ENCODE measurements at regions not wholly inside any gene's neighbourhood (a gene's known extent, or its start where the extent isn't known, plus 50 kb on each side); places are given as distances from the start of the nearest gene placed in this dataset.

GRCh38 chr1:234844479-234845031 is 234.6 kb upstream of the IRF2BP2 start:
- CTCF ChIA-PET, result no interaction called here
- Histone ChIP-seq H3K27me3 (replicated peaks; ENCODE audit: insufficient read depth, low read depth, low read length, poor library complexity) (no peaks in the 10 kb centered on the region), H3K4me3 (ENCODE audit: low read depth, low read length, poor library complexity, severe bottlenecking) (no peak overlapping the region), H3K9me3 (ENCODE audit: low read depth, low read length, poor library complexity, severe bottlenecking) (no peaks in the 10 kb centered on the region), H3K27ac (ENCODE audit: low read depth, low read length, poor library complexity, severe bottlenecking) (no peak overlapping the region), H3K4me1 (ENCODE audit: insufficient read depth, low read length, poor library complexity, severe bottlenecking) (no peaks in the 10 kb centered on the region), H3K36me3 (ENCODE audit: insufficient read depth, low read length, poor library complexity, severe bottlenecking) (no peaks in the 10 kb centered on the region)
- TF ChIP-seq, protein P1, sequence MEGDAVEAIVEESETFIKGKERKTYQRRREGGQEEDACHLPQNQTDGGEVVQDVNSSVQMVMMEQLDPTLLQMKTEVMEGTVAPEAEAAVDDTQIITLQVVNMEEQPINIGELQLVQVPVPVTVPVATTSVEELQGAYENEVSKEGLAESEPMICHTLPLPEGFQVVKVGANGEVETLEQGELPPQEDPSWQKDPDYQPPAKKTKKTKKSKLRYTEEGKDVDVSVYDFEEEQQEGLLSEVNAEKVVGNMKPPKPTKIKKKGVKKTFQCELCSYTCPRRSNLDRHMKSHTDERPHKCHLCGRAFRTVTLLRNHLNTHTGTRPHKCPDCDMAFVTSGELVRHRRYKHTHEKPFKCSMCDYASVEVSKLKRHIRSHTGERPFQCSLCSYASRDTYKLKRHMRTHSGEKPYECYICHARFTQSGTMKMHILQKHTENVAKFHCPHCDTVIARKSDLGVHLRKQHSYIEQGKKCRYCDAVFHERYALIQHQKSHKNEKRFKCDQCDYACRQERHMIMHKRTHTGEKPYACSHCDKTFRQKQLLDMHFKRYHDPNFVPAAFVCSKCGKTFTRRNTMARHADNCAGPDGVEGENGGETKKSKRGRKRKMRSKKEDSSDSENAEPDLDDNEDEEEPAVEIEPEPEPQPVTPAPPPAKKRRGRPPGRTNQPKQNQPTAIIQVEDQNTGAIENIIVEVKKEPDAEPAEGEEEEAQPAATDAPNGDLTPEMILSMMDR (conservative IDR thresholded peaks at IDR 0.05; ENCODE audit: low read depth, low read length), result no peak
- TF ChIP-seq EZH2 (IDR thresholded peaks at IDR 0.05; ENCODE audit: borderline replicate concordance, low read depth, low read length, poor library complexity, severe bottlenecking), result no peak
- BruUV-seq (replicated peaks), result no TSS peak
- DNase-seq (ENCODE audit: low spot score), result no peak
- intact Hi-C loops (cut with micrococcal nuclease; ENCODE audit: unreplicated experiment), result no loop called here
- POLR2A ChIA-PET (ENCODE audit: low non-redundant PET), result no interaction called here

DNA sequence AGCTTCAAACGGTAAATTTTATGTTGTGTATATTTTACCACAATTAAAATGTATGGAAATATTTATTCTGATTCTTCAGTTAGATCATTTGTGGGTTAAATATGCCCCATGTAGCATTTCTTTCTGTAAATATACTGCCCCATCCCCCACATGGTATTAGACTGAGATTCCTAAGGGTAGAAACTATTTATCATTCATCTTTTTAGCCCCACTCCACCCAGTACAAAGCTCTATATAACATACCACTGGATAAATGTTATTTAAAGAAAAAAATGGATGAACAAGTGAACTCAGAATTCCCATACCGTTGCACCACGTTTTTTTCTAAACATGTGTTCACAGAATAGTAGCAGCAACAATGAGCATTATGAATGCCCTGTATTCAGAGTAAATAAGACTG is 234.0 kb upstream of the IRF2BP2 start:
- intact Hi-C loops (cut with micrococcal nuclease; ENCODE audit: unreplicated experiment), result no loop called here
- Histone ChIP-seq H3K4me1 (ENCODE audit: insufficient read depth, low read length, poor library complexity, severe bottlenecking) (no peaks in the 10 kb centered on the region), H3K9me3 (ENCODE audit: low read depth, low read length, poor library complexity, severe bottlenecking) (no peaks in the 10 kb centered on the region), H3K27ac (ENCODE audit: low read depth, low read length, poor library complexity, severe bottlenecking) (no peak overlapping the region), H3K4me3 (ENCODE audit: low read depth, low read length, poor library complexity, severe bottlenecking) (no peak overlapping the region), H3K36me3 (ENCODE audit: insufficient read depth, low read length, poor library complexity, severe bottlenecking) (no peaks in the 10 kb centered on the region), H3K27me3 (replicated peaks; ENCODE audit: insufficient read depth, low read depth, low read length, poor library complexity) (no peaks in the 10 kb centered on the region)
- no TSS peak for BruUV-seq (replicated peaks)
- TF ChIP-seq, protein P1 (conservative IDR thresholded peaks at IDR 0.05; ENCODE audit: low read depth, low read length), result no peak
- no peak for TF ChIP-seq EZH2 (IDR thresholded peaks at IDR 0.05; ENCODE audit: borderline replicate concordance, low read depth, low read length, poor library complexity, severe bottlenecking)
- ChIA-PET POLR2A (ENCODE audit: low non-redundant PET) (no interaction called here), CTCF (no interaction called here)
- DNase-seq (ENCODE audit: low spot score), result no peak

DNA sequence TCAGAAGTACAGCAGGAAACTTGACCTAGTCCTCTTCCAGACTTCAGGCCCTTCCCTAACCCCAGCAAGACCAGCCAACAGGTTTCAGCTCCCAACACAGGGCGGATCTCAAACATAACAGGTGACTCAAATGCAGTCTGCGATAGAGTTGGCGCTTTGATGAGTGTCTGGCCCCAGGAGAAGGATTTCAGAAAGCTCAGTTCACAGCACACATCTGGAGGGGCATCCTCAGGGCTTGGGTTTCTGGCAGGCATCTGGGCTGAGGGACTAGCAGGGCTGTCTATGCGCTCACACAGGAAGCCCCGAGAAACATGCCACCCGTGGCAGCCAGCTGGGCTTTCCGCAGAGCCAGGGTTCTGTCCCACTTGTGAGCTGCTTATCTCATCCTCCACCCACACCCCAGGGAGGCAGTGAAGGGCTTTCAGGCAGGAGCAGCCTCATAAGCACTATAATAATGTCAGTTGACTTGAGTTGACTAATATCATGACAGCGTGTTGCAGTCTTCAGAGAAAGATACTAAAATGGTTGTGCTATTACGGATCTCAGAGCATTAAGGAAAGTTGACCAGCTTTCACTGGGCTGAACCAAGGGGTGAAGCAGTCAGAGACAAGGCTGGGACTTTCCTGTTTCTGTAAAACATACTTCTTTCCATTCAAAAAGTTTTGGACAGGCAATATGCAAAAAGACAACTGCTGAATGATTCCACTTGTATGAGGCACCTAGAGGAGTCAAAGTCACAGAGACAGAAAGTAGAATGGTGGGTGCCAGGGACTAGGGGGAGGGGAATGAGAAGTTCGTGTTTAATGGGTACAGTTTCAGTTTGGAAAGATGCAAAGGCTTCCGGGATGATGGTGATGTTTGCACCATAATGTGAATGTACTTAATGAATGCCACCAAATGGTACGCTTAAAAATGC is 233.0 kb upstream of the IRF2BP2 start:
- no peak for DNase-seq (ENCODE audit: low spot score)
- Histone ChIP-seq H3K27ac (ENCODE audit: low read depth, low read length, poor library complexity, severe bottlenecking) (no peak overlapping the region), H3K27me3 (replicated peaks; ENCODE audit: insufficient read depth, low read depth, low read length, poor library complexity) (no peaks in the 10 kb centered on the region), H3K4me3 (ENCODE audit: low read depth, low read length, poor library complexity, severe bottlenecking) (no peak overlapping the region), H3K4me1 (ENCODE audit: insufficient read depth, low read length, poor library complexity, severe bottlenecking) (no peaks in the 10 kb centered on the region), H3K36me3 (ENCODE audit: insufficient read depth, low read length, poor library complexity, severe bottlenecking) (no peaks in the 10 kb centered on the region), H3K9me3 (ENCODE audit: low read depth, low read length, poor library complexity, severe bottlenecking) (no peaks in the 10 kb centered on the region)
- no peak for TF ChIP-seq EZH2 (IDR thresholded peaks at IDR 0.05; ENCODE audit: borderline replicate concordance, low read depth, low read length, poor library complexity, severe bottlenecking)
- TF ChIP-seq, protein P1 (conservative IDR thresholded peaks at IDR 0.05; ENCODE audit: low read depth, low read length), result no peak
- ChIA-PET CTCF (no interaction called here), POLR2A (ENCODE audit: low non-redundant PET) (no interaction called here)
- no TSS peak for BruUV-seq (replicated peaks)
- intact Hi-C loops (cut with micrococcal nuclease; ENCODE audit: unreplicated experiment), result no loop called here
